Ramos (cell line): ENCODE measurements at regions not wholly inside any gene's neighbourhood (a gene's known extent, or its start where the extent isn't known, plus 50 kb on each side); places are given as distances from the start of the nearest gene placed in this dataset.
"Not testable (repeated sequence)": the region's sequence is repeated elsewhere in the genome, so short reads cannot be mapped to it uniquely, and the experiment has no call there.

ENCODE experiments used
- in situ Hi-C: fragments of 300-500 bp; cut with MboI; formaldehyde crosslinking; loops from one replicate; pipeline ENCODE4 v1.14.3; 2022; ENCODE audit warnings: low sequenced_read_pairs; ENCODE audit not compliant: unreplicated experiment

- in situ Hi-C loops, result not testable (repeated sequence)
Measured at GRCh38 chr11:115605397-115605796, 101.2 kb upstream of the CADM1 start.

- in situ Hi-C loops, result no loop called here
Measured at GRCh38 chr11:115599125-115599524, 94.9 kb upstream of the CADM1 start.

- in situ Hi-C loops, result no loop called here
Measured at GRCh38 chr11:115598257-115598901, 94.2 kb upstream of the CADM1 start.

- in situ Hi-C loops, result no loop called here
Measured at GRCh38 chr11:115591380-115591779, 87.2 kb upstream of the CADM1 start.

GRCh38 chr11:115590254-115590653, 86.0 kb upstream of the CADM1 start:
- in situ Hi-C loops, result no loop called here

- in situ Hi-C loops, result no loop called here
Measured at GRCh38 chr11:115587718-115588342, 83.6 kb upstream of the CADM1 start.

GRCh38 chr11:115585361-115586024, 81.3 kb upstream of the CADM1 start:
- in situ Hi-C loops, result no loop called here

GRCh38 chr11:115581871-115582639, 77.8 kb upstream of the CADM1 start:
- in situ Hi-C loops, result no loop called here

GRCh38 chr11:115580927-115581680, 76.9 kb upstream of the CADM1 start:
- in situ Hi-C loops, result no loop called here

- in situ Hi-C loops, result no loop called here
Measured at GRCh38 chr11:115580416-115580815, 76.2 kb upstream of the CADM1 start.

- in situ Hi-C loops, result no loop called here
Measured at GRCh38 chr11:115579181-115579825, 75.1 kb upstream of the CADM1 start.

GRCh38 chr11:115578275-115578674, 74.1 kb upstream of the CADM1 start:
- in situ Hi-C loops, result no loop called here

- in situ Hi-C loops, result no loop called here
Measured at GRCh38 chr11:115577701-115578100, 73.5 kb upstream of the CADM1 start.

- in situ Hi-C loops, result no loop called here
Measured at GRCh38 chr11:115576606-115577380, 72.6 kb upstream of the CADM1 start.

GRCh38 chr11:115572551-115572950, 68.3 kb upstream of the CADM1 start:
- in situ Hi-C loops, result no loop called here

GRCh38 chr11:115566180-115566764, 62.1 kb upstream of the CADM1 start:
- in situ Hi-C loops, result no loop called here

GRCh38 chr11:115564851-115565250, 60.6 kb upstream of the CADM1 start:
- in situ Hi-C loops, result no loop called here

GRCh38 chr11:115561116-115561515, 56.9 kb upstream of the CADM1 start:
- in situ Hi-C loops, result no loop called here

- in situ Hi-C loops, result no loop called here
Measured at GRCh38 chr11:115558635-115559034, 54.4 kb upstream of the CADM1 start.
